GM12878 (cell line): ENCODE measurements at regions not wholly inside any gene's neighbourhood (a gene's known extent, or its start where the extent isn't known, plus 50 kb on each side); places are given as distances from the start of the nearest gene placed in this dataset.

Experiments
- ATAC-seq: fragments of 200-7000 bp; cut with Tn5 transposase; 3 replicates; pipeline ENCODE4 v1.9.1; 2020; ENCODE audit warnings: mild to moderate bottlenecking, moderate library complexity
- BruUV-seq: library from RNA; stranded (reverse); fragments of 400-500 nt; replicated peaks from 2 replicates; lab custom pipeline; 2021; lab: Mats Ljungman, UMichigan
- CTCF ChIA-PET: fragments of 300-600 bp; sonication (Branson Sonifier 250); formaldehyde crosslinking; extraction: SDS; loops from one replicate; lab custom pipeline; 2021; ENCODE audit warnings: inconsistent platforms; lab: Yijun Ruan, JAX
- POLR2A ChIA-PET: fragments of 350-600 bp; formaldehyde crosslinking; extraction: SDS; loops from one replicate; lab custom pipeline; 2021; ENCODE audit warnings: inconsistent platforms; lab: Charles Lee
- RAD21 ChIA-PET: fragments of 300-600 bp; sonication (Branson Sonifier 250); formaldehyde crosslinking; loops from one replicate; lab custom pipeline; 2023; ENCODE audit warnings: antibody characterized with exemption; ENCODE audit not compliant: unreplicated experiment; lab: Charles Lee
- SMC1A ChIA-PET: fragments of 300-600 bp; sonication (Branson Sonifier 250); formaldehyde crosslinking; loops from one replicate; lab custom pipeline; 2023; ENCODE audit not compliant: unreplicated experiment, uncharacterized antibody; lab: Charles Lee
- DNase-seq: peaks from one replicate; pipeline ENCODE4 v3.0.0-alpha.2; 2011; ENCODE audit warnings: low read depth, low spot score
- FAIRE-seq: peaks from 3 replicates; lab custom pipeline; 2011; peaks lifted over from hg19 to GRCh38; lab: Jason Lieb, UNC
- H2AFZ ChIP-seq: 2 replicates; pipeline ENCODE4 v1.6.0; 2011; ENCODE audit warnings: low read depth, low read length, control low read depth; ENCODE audit not compliant: control insufficient read depth
- H3K27ac ChIP-seq: 2 replicates; pipeline ENCODE4 v1.5.1; 2011; ENCODE audit warnings: control low read depth; ENCODE audit not compliant: control insufficient read depth, insufficient read depth
- H3K27me3 ChIP-seq, 2 experiments: replicated peaks in 1 of 2; 2 replicates each; pipeline versions ENCODE4 v1.6.0 to v1.6.1; 2011; ENCODE audit warnings: low read length in 1 of 2; ENCODE audit not compliant: control insufficient read depth in 2 of 2, insufficient read depth in 2 of 2
- H3K36me3 ChIP-seq, 2 experiments: 2 replicates each; pipeline ENCODE4 v1.5.1; 2011; ENCODE audit warnings: low read length in 1 of 2; ENCODE audit not compliant: control insufficient read depth in 2 of 2, insufficient read depth in 2 of 2
- H3K4me1 ChIP-seq: 2 replicates; pipeline ENCODE4 v1.6.1; 2011; ENCODE audit warnings: mild to moderate bottlenecking, low read length, moderate library complexity, mixed read lengths; ENCODE audit not compliant: control insufficient read depth, insufficient read depth
- H3K4me2 ChIP-seq: 2 replicates; pipeline ENCODE4 v1.6.0; 2011; ENCODE audit warnings: control low read depth; ENCODE audit not compliant: control insufficient read depth, insufficient read depth
- H3K4me3 ChIP-seq: fragments of 200-600 bp; sonication (generic); 2 replicates; pipeline ENCODE4 v1.5.1; 2016
- H3K79me2 ChIP-seq: 2 replicates; pipeline ENCODE4 v1.6.0; 2011; ENCODE audit warnings: low read length; ENCODE audit not compliant: control insufficient read depth, insufficient read depth
- H3K9ac ChIP-seq: 2 replicates; pipeline ENCODE4 v1.8.0; 2011; ENCODE audit warnings: low read length, control low read depth, mixed read lengths; ENCODE audit not compliant: control insufficient read depth, insufficient read depth
- H3K9me3 ChIP-seq: replicated peaks from 3 replicates; pipeline ENCODE4 v1.5.1; 2011; ENCODE audit warnings: mild to moderate bottlenecking, low read length; ENCODE audit not compliant: control insufficient read depth, insufficient read depth
- H4K20me1 ChIP-seq: 2 replicates; pipeline ENCODE4 v1.6.0; 2011; ENCODE audit not compliant: control insufficient read depth, insufficient read depth
- BRCA1 ChIP-seq: IDR thresholded peaks from 2 replicates; pipeline ENCODE4 v1.6.1; 2011; ENCODE audit warnings: low read depth, low read length, improper control_type of control experiment
- CHD4 ChIP-seq: fragments of 200-600 bp; sonication (generic); IDR thresholded peaks from 2 replicates; pipeline ENCODE4 v1.6.1; 2016; ENCODE audit warnings: mild to moderate bottlenecking
- ETV6 ChIP-seq, 2 experiments: fragments of 450-650 bp in 1 of 2; IDR thresholded peaks in 1 of 2; conservative IDR thresholded peaks in 1 of 2; 2 replicates each; pipeline ENCODE4 v1.6.1; 2014; ENCODE audit warnings: antibody characterized with exemption in 1 of 2, borderline replicate concordance in 1 of 2, low read depth in 1 of 2, mild to moderate bottlenecking in 1 of 2, moderate library complexity in 1 of 2
- EZH2 ChIP-seq: IDR thresholded peaks from 2 replicates; pipeline ENCODE4 v1.6.1; 2012; ENCODE audit warnings: low read depth, mild to moderate bottlenecking, control low read depth, inconsistent platforms, low read length, borderline replicate concordance; ENCODE audit not compliant: control insufficient read depth
- HDAC2 ChIP-seq: fragments of 200-600 bp; sonication (generic); IDR thresholded peaks from 2 replicates; pipeline ENCODE4 v1.6.1; 2017
- KDM1A ChIP-seq: fragments of 200-600 bp; sonication (generic); IDR thresholded peaks from 2 replicates; pipeline ENCODE4 v1.6.1; 2016; ENCODE audit warnings: borderline replicate concordance
- MEF2A ChIP-seq: IDR thresholded peaks from 2 replicates; pipeline ENCODE4 v1.6.1; 2011; ENCODE audit warnings: low read depth, mild to moderate bottlenecking, low read length, moderate library complexity; ENCODE audit not compliant: insufficient read depth
- MEF2B ChIP-seq: fragments of 450-650 bp; IDR thresholded peaks from 2 replicates; pipeline ENCODE4 v1.6.1; 2018; ENCODE audit warnings: mild to moderate bottlenecking, moderate library complexity; ENCODE audit not compliant: partially characterized antibody, poor library complexity, severe bottlenecking
- MTA2 ChIP-seq: fragments of 450-650 bp; IDR thresholded peaks from 2 replicates; pipeline ENCODE4 v1.6.1; 2016; ENCODE audit warnings: low read depth, mild to moderate bottlenecking, moderate library complexity
- NBN ChIP-seq: fragments of 450-650 bp; IDR thresholded peaks from 2 replicates; pipeline ENCODE4 v1.6.1; 2016
- PML ChIP-seq: IDR thresholded peaks from 2 replicates; pipeline ENCODE4 v1.6.1; 2012; ENCODE audit warnings: low read length, inconsistent platforms
- STAT3 ChIP-seq: IDR thresholded peaks from 2 replicates; pipeline ENCODE4 v1.6.1; 2011; ENCODE audit warnings: low read depth, low read length, improper control_type of control experiment
- TAF1 ChIP-seq: IDR thresholded peaks from 2 replicates; pipeline ENCODE4 v1.6.1; 2011; ENCODE audit warnings: mild to moderate bottlenecking, low read depth, low read length, borderline replicate concordance
- ZBTB11 ChIP-seq: fragments of 450-650 bp; formaldehyde crosslinking; IDR thresholded peaks from 2 replicates; pipeline ENCODE4 v1.5.0; 2022; ENCODE audit warnings: mild to moderate bottlenecking, missing genetic modification characterization
- WGBS: methylation state at CpG from one replicate; pipeline ENCODE4 v1.1.6; 2016; ENCODE audit warnings: low lambda C conversion rate; ENCODE audit not compliant: insufficient replicate concordance, insufficient coverage; ENCODE audit errors: missing lambda C conversion rate; 5-methylcytosine and 5-hydroxymethylcytosine counted together
- in situ Hi-C: fragments of 300-500 bp; cut with MboI; formaldehyde crosslinking; loops from 9 replicates; pipeline ENCODE4 v1.14.3; 2018; ENCODE audit warnings: mixed read lengths
- intact Hi-C: fragments of 100-400 bp; cut with micrococcal nuclease; formaldehyde crosslinking; loops from one replicate; pipeline ENCODE4 v1.14.2; 2022; ENCODE audit not compliant: unreplicated experiment
- TF ChIP-seq, protein P1 (sequence below): IDR thresholded peaks from 2 replicates; pipeline ENCODE4 v1.6.1; 2012; ENCODE audit warnings: low read depth, low read length, improper control_type of control experiment
- TF ChIP-seq, protein P2 (sequence below): fragments of 450-650 bp; IDR thresholded peaks from 2 replicates; pipeline ENCODE4 v1.6.1; 2017; ENCODE audit warnings: antibody characterized with exemption, mild to moderate bottlenecking, moderate library complexity

- ATAC-seq (peak; percentile 90), DNase-seq (peak; percentile 97), FAIRE-seq (peak; percentile 88)
- Histone ChIP-seq H4K20me1 (no peaks in the 10 kb centered on the region), H3K9ac (peak overlapping the region; percentile 99), H3K36me3 (no peaks in the 10 kb centered on the region), H2AFZ (peak overlapping the region; percentile 56), H3K4me3 (peak overlapping the region; percentile 86), H3K4me2 (peak overlapping the region; percentile 89), H3K27me3 (no peaks in the 10 kb centered on the region), H3K79me2 (peaks cover 24% of the 10 kb centered on the region), H3K9me3 (peaks cover 7% of the 10 kb centered on the region; the same call in 1 of the 3 replicates), H3K4me1 (peaks cover 23% of the 10 kb centered on the region), H3K27ac (peak overlapping the region; percentile 100)
- ChIA-PET POLR2A (interaction anchor here (0.6 to 3.4 kb wide), 7 partner anchors 11 to 621 kb away, joined by 3 to 18 read pairs (median 7); no protein-coding TSS in a partner anchor), CTCF (interaction anchor here (0.7 to 4.7 kb wide), 12 partner anchors 16 to 448 kb away, joined by 3 to 21 read pairs (median 5); no protein-coding TSS in a partner anchor), RAD21 (interaction anchor here (0.6 to 3.1 kb wide), 24 partner anchors 9 to 447 kb away, joined by 3 to 16 read pairs (median 4); partner anchors contain the start of gene POU3F1), SMC1A (interaction anchor here (0.6 to 3.6 kb wide), 30 partner anchors 8 to 448 kb away, joined by 3 to 28 read pairs (median 5); no protein-coding TSS in a partner anchor)
- intact Hi-C loops (loop anchor here (5.0 to 10.0 kb wide), 2 partner anchors 112 to 300 kb away; no protein-coding TSS in a partner anchor), in situ Hi-C loops (no loop called here)
- WGBS = under 1% methylated on average over 18 of the region's 18 CpGs
- BruUV-seq = TSS peak; percentile 87
- TF ChIP-seq CHD4 (no peak), PML (peak; percentile 92), TAF1 (peak; percentile 72), MEF2A (peak; percentile 89), BRCA1 (no peak), MTA2 (0 out of 2 replicates have a peak, but pooled peaks have one; percentile 20), NBN (peak; percentile 58; the same call in 1 of the 2 replicates), KDM1A (no peak), EZH2 (no peak), ZBTB11 (no peak), MEF2B (peak; percentile 77), STAT3 (peak; percentile 51; the same call in 1 of the 2 replicates), HDAC2 (no peak), ETV6 (conservative IDR thresholded peaks at IDR 0.05 in 1 of 2, IDR thresholded peaks at IDR 0.05 in 1 of 2; ENCODE audit: borderline replicate concordance in 1 of 2, low read depth in 1 of 2) (0 out of 4 replicates have a peak, but pooled peaks of 1 of the 2 experiments have one; percentile 20)
- TF ChIP-seq, protein P1, sequence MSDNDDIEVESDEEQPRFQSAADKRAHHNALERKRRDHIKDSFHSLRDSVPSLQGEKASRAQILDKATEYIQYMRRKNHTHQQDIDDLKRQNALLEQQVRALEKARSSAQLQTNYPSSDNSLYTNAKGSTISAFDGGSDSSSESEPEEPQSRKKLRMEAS = peak; percentile 13; the same call in 1 of the 2 replicates
- TF ChIP-seq, protein P2, sequence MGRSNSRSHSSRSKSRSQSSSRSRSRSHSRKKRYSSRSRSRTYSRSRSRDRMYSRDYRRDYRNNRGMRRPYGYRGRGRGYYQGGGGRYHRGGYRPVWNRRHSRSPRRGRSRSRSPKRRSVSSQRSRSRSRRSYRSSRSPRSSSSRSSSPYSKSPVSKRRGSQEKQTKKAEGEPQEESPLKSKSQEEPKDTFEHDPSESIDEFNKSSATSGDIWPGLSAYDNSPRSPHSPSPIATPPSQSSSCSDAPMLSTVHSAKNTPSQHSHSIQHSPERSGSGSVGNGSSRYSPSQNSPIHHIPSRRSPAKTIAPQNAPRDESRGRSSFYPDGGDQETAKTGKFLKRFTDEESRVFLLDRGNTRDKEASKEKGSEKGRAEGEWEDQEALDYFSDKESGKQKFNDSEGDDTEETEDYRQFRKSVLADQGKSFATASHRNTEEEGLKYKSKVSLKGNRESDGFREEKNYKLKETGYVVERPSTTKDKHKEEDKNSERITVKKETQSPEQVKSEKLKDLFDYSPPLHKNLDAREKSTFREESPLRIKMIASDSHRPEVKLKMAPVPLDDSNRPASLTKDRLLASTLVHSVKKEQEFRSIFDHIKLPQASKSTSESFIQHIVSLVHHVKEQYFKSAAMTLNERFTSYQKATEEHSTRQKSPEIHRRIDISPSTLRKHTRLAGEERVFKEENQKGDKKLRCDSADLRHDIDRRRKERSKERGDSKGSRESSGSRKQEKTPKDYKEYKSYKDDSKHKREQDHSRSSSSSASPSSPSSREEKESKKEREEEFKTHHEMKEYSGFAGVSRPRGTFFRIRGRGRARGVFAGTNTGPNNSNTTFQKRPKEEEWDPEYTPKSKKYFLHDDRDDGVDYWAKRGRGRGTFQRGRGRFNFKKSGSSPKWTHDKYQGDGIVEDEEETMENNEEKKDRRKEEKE = no peak
Measured at GRCh38 chr1:38474738-38475623, 384.6 kb downstream of the RRAGC start.
